22Rv1 (cell line): ENCODE measurements at regions not wholly inside any gene's neighbourhood (a gene's known extent, or its start where the extent isn't known, plus 50 kb on each side); places are given as distances from the start of the nearest gene placed in this dataset.

ENCODE experiments used
- H3K27ac ChIP-seq: fragments of 450-650 bp; 2 replicates; pipeline ENCODE4 v1.5.1; 2017
- CTCF ChIP-seq: fragments of 450-650 bp; IDR thresholded peaks from 2 replicates; pipeline ENCODE4 v1.5.1; 2017; ENCODE audit warnings: mild to moderate bottlenecking
- ZFX ChIP-seq: fragments of 450-650 bp; IDR thresholded peaks from 2 replicates; pipeline ENCODE4 v1.6.1; 2017; ENCODE audit warnings: antibody characterized with exemption, borderline replicate concordance

- H3K27ac ChIP-seq = no peak overlapping the region
These were observed 247.6 kb downstream of the CBLL2 start for GRCh38 chrX:22520128-22520828.

GRCh38 chrX:22526339-22526738 is 253.6 kb downstream of the CBLL2 start:
- no peak for TF ChIP-seq ZFX
- no peak for TF ChIP-seq CTCF
- no peak overlapping the region for H3K27ac ChIP-seq

More at GRCh38 chrX:22520128-22520828, 247.6 kb downstream of the CBLL2 start:
- TF ChIP-seq ZFX (no peak), CTCF (no peak)

- TF ChIP-seq ZFX = no peak
- TF ChIP-seq CTCF = no peak
- no peak overlapping the region for H3K27ac ChIP-seq
These were observed 254.6 kb downstream of the CBLL2 start for GRCh38 chrX:22527302-22527701.

GRCh38 chrX:22533898-22534297 is 261.2 kb downstream of the CBLL2 start:
- no peak for TF ChIP-seq CTCF
- no peak for TF ChIP-seq ZFX
- no peak overlapping the region for H3K27ac ChIP-seq

- H3K27ac ChIP-seq = no peak overlapping the region
- TF ChIP-seq ZFX (no peak), CTCF (no peak)
These were observed 261.9 kb downstream of the CBLL2 start for GRCh38 chrX:22534643-22535042.

- TF ChIP-seq ZFX (no peak), CTCF (no peak)
- no peak overlapping the region for H3K27ac ChIP-seq
These were observed 264.1 kb downstream of the CBLL2 start for GRCh38 chrX:22536746-22537304.

GRCh38 chrX:22538580-22538979 is 265.9 kb downstream of the CBLL2 start:
- no peak overlapping the region for H3K27ac ChIP-seq
- TF ChIP-seq CTCF (no peak), ZFX (no peak)
